Heart left ventricle (tissue), 13 donors: ENCODE measurements at regions not wholly inside any gene's neighbourhood (a gene's known extent, or its start where the extent isn't known, plus 50 kb on each side); places are given as distances from the start of the nearest gene placed in this dataset.

Experiments
- POLR2A ChIP-seq, 2 donors: fragments of 450-650 bp; IDR thresholded peaks; one replicate each; pipeline ENCODE4 v1.6.1; 2017; ENCODE audit warnings: antibody characterized with exemption in 2 of 2, mild to moderate bottlenecking in 2 of 2, moderate library complexity in 2 of 2
- TF ChIP-seq, protein P1 (sequence below), 12 donors: fragments of 200-600 bp; sonication (generic) in 4 of 12; IDR thresholded peaks; one replicate each; pipeline versions ENCODE4 v1.5.0 to v1.8.0; 2018 to 2022; ENCODE audit warnings: antibody characterized with exemption in 12 of 12, mild to moderate bottlenecking in 5 of 12
- donor health status: ischemic (EF 13 %, LVEDD 7.1; RV severe dilation, severe dysfunction).
- donor health status: DM: no; HTN: yes; CAD: no.
- donor health status: DM: no; HTN: no; CAD: no.
- donor health status: ischemic (EF 25% LVEDD 6.9; RV normal size, moderate dysfunction).
- donor health status: ischemic (EF 25% LVEDD 5.7; RV mildly dilated, moderate dysfunction).
- donor health status: ischemic (EF 35%, LVEDD 5.7; RV mildly dilated, moderate dysfunction).
- donor health status: nonischemic (EF 11% LVEDD 7.7; RV severe dilation, severe dysfunction).
- donor health status: DM: yes; HTN: yes; CAD: no.
- donor health status: PGD.
- donor health status: ischemic (EF 29% LVEDD 5.4; RV normal size, mild dysfunction).
- donor health status: nonischemic (EF 23%, LVEDD 6.1; RV moderate dilation, normal function).

DNA sequence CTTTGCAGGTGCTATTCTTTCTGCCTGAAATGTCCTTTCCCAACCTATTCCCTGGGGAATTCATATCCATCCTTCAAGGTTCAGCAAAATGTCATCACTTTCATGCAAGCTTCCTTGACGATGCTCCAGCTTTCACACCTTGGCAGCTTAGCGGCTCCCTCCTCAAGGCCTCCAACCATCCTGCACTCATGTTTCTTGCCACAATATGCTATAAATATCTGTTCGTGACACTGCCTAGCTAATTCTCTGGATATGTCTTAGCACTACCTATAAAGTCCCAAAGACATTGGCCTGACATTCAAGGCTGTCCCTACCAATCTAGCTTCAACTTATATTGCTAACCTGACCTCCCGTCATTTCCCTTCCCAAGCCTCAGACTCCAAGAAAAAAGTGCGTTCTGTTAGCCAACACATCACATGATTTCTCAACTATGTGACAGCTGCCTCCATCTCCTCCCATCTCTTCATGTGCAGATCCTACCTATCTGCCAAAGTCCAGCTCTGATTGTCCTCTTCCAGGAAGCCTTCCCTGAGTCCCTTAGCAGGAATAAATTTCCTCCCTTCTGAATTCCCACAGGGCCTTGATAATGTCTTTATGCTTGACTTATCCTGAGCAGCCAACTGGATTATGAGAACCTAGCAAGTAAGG is 359.9 kb upstream of the F9 start:
- TF ChIP-seq, protein P1, sequence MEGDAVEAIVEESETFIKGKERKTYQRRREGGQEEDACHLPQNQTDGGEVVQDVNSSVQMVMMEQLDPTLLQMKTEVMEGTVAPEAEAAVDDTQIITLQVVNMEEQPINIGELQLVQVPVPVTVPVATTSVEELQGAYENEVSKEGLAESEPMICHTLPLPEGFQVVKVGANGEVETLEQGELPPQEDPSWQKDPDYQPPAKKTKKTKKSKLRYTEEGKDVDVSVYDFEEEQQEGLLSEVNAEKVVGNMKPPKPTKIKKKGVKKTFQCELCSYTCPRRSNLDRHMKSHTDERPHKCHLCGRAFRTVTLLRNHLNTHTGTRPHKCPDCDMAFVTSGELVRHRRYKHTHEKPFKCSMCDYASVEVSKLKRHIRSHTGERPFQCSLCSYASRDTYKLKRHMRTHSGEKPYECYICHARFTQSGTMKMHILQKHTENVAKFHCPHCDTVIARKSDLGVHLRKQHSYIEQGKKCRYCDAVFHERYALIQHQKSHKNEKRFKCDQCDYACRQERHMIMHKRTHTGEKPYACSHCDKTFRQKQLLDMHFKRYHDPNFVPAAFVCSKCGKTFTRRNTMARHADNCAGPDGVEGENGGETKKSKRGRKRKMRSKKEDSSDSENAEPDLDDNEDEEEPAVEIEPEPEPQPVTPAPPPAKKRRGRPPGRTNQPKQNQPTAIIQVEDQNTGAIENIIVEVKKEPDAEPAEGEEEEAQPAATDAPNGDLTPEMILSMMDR (IDR thresholded peaks at IDR 0.05) = no peak
- TF ChIP-seq POLR2A (IDR thresholded peaks at IDR 0.05) = no peak
